ENCODE measurements at regions not wholly inside any gene's neighbourhood (a gene's known extent, or its start where the extent isn't known, plus 50 kb on each side); places are given as distances from the start of the nearest gene placed in this dataset.
"Not testable (repeated sequence)": the region's sequence is repeated elsewhere in the genome, so short reads cannot be mapped to it uniquely, and the experiment has no call there.

DNA sequence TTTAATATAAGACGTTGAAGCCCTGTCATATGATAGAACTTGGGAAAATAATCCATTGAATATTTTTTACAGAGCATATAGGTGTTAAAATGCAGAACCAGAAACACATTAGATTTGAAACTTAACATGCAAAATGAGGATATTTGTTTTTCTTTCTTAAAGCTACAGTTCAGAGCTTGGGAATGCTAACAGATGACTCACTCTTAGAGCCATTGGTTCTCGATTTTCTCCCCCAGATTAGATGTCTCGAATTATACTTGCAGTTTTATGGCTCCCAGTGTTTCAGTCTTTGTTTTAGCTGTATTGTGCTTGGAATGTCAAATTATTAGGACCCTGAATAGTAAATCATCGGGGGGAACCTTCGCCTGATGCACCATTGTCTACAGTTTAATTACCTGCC, 575.7 kb upstream of the ZP4 start:
- DNase-seq (ENCODE audit: low spot score), result no peak

GRCh38 chr1:238465449-238465848, 574.7 kb upstream of the ZP4 start:
- DNase-seq (ENCODE audit: low spot score), result no peak

- no peak for DNase-seq (ENCODE audit: low spot score)
These were observed 568.2 kb upstream of the ZP4 start for GRCh38 chr1:238458899-238459298.

DNA sequence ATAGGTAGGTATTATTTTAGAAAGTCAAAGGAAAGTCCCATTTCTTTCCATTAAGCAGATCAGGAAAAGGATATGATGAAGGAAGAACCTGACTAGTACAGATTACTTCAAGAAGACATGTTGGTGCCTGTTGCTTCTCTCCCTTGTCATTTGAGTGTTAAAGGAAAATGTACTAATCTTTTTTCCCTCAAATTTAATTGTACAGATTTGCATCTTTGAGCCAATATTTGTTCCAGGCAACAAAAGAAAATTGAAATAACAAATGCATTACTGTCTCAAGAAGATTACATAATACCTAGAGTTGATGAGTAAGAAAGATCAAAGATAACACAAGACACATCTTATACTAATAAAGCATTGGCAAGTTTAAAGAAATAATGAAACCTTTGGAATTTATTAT, 566.9 kb upstream of the ZP4 start:
- DNase-seq (ENCODE audit: low spot score), result no peak

- no peak for DNase-seq (ENCODE audit: low spot score)
These were observed 561.1 kb upstream of the ZP4 start for GRCh38 chr1:238451781-238452310.

GRCh38 chr1:238450976-238451375, 560.3 kb upstream of the ZP4 start:
- no peak for DNase-seq (ENCODE audit: low spot score)

DNA sequence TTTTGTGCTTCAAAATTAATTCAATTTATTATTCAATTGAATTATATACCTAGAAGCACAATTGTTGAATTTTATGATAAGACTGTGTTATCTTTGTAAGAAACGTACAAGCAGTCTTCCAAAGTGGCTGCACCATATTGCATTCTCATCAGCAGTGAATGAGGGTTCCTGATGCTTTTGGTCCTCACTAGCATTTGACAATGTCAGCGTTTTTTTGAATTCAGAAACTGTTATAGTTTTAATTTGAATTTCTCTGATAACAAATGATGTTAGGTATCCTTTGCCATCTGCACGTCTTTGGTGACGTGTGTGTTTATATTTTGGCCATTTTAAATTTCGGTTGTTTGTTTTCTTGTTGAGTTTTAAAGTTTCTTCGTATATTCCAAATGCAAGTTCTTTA, 553.0 kb upstream of the ZP4 start:
- DNase-seq (ENCODE audit: low spot score), result no peak

DNA sequence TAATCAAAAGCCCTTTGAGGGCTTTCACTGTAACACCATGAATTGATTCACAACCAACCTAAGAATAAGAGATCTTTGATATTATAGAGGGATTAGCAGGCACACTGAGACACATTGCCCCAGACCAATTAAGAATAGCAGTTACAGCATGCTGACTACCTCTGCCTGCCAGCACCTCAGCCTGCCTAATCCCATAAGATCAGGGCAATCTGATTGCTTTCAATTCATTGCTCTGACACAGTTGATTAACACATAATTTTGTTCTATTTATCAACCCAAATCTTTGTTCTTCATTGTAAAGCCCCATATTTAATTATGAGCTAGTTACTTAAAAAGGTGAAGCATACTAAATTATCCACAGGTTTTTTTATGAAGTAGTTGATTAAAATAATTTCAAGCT, 548.8 kb upstream of the ZP4 start:
- DNase-seq (ENCODE audit: low spot score), result no peak

GRCh38 chr1:238438311-238439270, 547.9 kb upstream of the ZP4 start:
- DNase-seq (ENCODE audit: low spot score), result no peak

DNA sequence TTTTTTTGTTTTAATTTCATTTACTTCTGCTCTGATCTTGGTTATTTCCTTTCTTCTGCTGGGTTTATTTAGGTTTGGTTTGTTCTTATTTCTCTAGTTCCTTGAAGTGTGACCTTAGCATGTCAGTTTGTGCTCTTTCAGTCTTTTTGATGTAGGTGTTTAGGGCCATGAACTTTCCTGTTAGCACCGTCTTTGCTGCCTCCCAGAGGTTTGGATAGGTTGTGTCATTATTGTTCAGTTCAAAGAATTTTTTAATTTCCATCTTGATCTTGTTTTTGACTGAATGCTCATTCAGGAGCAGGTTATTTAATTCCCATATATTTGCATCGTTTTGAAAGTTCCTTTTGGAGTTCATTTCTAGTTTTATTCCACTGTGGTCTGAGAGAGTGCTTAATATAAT, 539.0 kb upstream of the ZP4 start:
- not testable (repeated sequence) for DNase-seq (ENCODE audit: low spot score)

GRCh38 chr1:238419209-238419608, 528.5 kb upstream of the ZP4 start:
- no peak for DNase-seq (ENCODE audit: low spot score)

GRCh38 chr1:238409932-238410331, 519.2 kb upstream of the ZP4 start:
- DNase-seq (ENCODE audit: low spot score), result no peak

- DNase-seq (ENCODE audit: low spot score), result no peak
These were observed 518.6 kb upstream of the ZP4 start for GRCh38 chr1:238409191-238409850.

DNA sequence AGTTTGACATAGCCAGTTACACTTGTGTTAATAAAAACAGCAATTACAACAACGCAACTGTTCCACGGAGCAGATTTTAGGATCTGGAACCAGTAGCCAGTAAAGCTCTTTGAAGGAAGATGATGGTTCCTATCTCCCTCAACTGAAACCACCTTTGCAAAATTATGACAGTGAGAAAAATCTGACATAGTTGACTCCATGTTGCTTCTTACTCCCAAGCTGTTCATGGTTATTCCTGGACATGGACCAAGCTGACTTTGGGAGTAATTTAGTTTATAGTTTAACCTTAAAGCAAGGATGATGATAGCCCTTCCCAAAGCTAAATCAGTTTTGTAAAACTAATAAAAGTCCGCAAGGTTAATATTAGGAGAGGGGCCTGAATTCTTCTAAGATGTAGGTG, 518.0 kb upstream of the ZP4 start:
- no peak for DNase-seq (ENCODE audit: low spot score)

- DNase-seq (ENCODE audit: low spot score), result no peak
These were observed 515.6 kb upstream of the ZP4 start for GRCh38 chr1:238406098-238406860.

DNA sequence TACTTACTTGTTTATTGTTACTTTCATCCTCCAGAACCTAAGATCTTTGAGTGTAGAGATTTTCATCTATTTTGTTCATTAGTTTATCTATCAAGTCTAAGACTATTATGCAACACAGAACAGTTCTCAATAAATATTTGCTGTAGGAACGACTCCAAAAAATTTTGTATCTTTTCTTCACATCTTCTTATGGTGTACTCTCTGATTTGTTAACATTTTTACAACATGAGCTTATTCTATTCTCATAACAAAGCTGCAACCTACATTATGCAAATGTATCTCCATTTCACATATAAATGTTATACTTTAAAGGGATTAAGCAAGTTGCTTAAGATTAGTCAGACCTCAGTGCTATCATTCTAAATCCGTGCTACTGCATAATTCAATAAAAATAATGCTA, 514.2 kb upstream of the ZP4 start:
- DNase-seq (ENCODE audit: low spot score), result no peak

- peak; percentile 28 for DNase-seq (ENCODE audit: low spot score)
These were observed 513.8 kb upstream of the ZP4 start for GRCh38 chr1:238404481-238404880.

DNA sequence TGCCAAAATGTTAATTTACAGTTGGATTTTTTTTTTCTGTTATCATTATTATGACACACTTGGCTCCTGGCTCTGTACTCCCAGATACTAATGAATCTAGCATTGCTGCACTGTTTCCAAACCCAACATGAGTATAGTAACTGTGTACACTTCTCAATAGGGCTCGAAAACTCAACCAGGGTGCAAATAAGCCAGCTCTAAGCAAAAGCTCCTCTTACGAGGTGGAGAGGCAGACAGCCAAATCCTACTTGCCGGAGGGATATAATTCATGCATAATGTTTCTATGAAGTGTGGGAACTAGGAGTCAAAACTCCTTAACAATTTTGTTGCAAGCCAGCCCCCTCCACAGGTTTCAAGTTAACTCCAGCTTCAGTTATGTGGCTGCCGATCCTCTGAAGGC, 510.4 kb upstream of the ZP4 start:
- no peak for DNase-seq (ENCODE audit: low spot score)

GRCh38 chr1:238399558-238399957, 508.8 kb upstream of the ZP4 start:
- no peak for DNase-seq (ENCODE audit: low spot score)

GRCh38 chr1:238396140-238396539, 505.4 kb upstream of the ZP4 start:
- no peak for DNase-seq (ENCODE audit: low spot score)

DNA sequence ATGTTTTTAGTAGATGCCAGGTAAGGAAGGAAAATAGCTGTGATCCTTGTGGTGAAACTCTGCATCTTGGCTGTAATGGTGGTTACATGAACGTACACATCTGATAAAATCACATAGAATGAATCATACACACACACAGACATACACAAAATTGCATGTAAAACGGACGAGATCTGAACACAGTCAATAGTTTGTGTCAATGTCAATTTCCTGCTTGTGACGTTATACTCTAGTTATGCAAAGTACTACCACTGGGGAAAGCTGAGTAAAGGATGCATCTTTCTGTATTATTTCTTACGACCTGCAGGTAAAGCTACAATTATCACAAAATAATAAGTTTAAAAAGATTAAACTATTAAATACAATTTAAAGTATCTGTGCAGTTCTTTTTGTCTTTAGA, 493.7 kb upstream of the ZP4 start:
- DNase-seq (ENCODE audit: low spot score), result no peak

- no peak for DNase-seq (ENCODE audit: low spot score)
These were observed 489.4 kb upstream of the ZP4 start for GRCh38 chr1:238380167-238380566.
